VCaP (cell line): ENCODE measurements at regions not wholly inside any gene's neighbourhood (a gene's known extent, or its start where the extent isn't known, plus 50 kb on each side); places are given as distances from the start of the nearest gene placed in this dataset.

Experiments
- H3K27ac ChIP-seq: fragments of 450-650 bp; 2 replicates; pipeline ENCODE4 v1.5.1; 2017
- TF ChIP-seq, protein P1 (sequence below): fragments of 450-650 bp; conservative IDR thresholded peaks from 2 replicates; pipeline ENCODE4 v1.5.1; 2017; ENCODE audit warnings: mild to moderate bottlenecking, moderate library complexity

DNA sequence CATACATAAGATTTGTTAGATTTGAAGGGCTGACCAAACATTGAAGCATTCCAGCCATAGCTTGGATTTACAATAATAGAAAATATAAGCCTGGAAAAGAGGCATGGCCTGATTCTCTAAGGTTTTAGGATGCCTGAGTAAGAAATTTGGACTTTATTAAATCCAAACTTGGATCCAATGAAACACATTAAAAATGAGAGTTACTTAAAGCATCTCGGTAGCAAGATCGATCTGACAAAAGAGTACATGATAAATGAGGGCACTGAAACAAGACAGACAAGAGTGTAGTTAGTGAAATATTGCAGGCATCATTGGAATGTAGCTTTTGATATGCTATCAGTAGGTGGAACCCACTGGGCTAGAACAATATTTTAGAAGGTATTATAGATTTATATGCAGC, 855.7 kb upstream of the DPPA4 start:
- no peak overlapping the region for H3K27ac ChIP-seq
- TF ChIP-seq, protein P1, sequence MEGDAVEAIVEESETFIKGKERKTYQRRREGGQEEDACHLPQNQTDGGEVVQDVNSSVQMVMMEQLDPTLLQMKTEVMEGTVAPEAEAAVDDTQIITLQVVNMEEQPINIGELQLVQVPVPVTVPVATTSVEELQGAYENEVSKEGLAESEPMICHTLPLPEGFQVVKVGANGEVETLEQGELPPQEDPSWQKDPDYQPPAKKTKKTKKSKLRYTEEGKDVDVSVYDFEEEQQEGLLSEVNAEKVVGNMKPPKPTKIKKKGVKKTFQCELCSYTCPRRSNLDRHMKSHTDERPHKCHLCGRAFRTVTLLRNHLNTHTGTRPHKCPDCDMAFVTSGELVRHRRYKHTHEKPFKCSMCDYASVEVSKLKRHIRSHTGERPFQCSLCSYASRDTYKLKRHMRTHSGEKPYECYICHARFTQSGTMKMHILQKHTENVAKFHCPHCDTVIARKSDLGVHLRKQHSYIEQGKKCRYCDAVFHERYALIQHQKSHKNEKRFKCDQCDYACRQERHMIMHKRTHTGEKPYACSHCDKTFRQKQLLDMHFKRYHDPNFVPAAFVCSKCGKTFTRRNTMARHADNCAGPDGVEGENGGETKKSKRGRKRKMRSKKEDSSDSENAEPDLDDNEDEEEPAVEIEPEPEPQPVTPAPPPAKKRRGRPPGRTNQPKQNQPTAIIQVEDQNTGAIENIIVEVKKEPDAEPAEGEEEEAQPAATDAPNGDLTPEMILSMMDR = no peak

DNA sequence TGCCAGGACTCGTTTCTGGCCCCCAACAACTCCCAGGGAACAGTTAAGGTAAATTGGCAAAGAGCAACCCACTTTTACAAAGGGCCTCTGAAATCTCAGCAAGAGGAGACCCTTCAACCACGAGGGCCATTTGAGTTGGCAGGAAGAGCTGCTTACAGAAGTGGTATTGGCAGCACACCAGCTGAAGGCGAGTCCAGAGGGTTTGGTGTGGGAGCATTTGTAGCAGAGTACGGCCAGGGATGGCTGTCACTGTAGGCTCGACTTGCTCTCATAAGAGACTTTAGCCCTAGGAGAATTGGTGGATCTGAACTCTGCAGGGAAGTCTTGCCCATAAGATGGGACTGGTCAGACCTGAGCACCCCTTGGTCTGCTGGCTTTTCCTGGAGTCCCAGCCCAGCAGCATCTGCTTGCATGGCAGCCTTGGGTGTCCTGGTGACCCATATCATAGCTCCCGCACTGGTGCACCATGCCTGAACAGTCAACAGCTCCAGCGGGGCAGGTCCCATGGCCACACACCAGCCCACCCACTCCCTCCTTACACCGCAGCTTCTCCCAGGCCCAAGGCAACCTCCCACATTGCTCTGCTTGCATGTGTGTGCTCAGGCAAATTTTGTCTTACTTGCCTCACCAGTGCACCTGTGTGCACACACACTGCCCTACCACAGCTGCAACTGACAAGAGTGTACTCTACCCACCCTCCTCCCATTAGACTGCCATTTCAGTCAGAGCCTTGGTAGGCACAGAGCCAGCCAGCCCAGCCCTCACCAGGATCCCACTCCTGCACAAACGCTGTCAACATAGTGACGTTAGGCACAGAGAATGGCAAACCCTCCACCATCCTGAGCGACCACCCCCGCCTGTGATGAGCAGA, 861.6 kb upstream of the DPPA4 start:
- TF ChIP-seq, protein P1 = no peak
- no peak overlapping the region for H3K27ac ChIP-seq

DNA sequence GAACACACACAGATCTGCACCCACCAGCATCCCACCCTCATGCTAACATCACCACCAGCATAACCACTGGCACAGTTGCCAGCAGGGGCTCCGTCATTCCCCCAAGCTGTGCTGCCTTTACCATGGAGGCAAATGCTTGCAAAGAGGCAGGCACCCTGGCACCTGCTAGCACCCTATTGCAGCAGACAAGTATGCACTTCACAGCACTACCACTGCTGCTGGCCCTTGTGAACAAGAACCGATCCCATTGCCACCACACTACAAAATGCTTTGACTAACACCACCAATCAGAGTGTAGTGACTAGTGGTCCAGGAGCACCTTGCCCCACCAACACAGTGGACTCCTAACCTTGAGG, 862.2 kb upstream of the DPPA4 start:
- TF ChIP-seq, protein P1 = no peak
- no peak overlapping the region for H3K27ac ChIP-seq

DNA sequence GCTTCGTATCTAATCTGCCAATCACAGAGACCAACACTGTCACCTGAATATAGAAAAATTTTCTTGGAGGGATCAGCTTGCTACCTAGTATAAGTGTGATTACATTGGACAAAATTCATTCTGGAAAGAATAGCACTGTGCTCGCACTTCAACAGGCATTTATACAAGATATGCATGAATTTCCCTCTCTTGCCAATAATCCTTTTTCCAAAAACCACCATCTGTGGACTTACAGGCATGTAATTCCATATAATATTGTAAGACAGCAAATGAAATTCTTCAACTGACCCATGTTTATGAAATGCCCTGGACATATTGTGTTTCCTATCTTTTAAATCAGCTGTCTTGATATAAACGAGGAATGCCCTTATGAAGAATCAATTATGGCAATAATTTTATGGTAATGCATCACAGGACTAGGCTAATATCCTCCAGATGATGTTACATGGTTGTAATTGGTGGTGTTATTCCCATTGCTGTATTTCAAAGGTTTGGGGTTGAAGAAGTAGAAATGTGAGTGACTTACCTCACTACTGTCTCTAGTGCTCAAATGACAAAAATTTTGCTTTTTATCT, 861.4 kb upstream of the NECTIN3 start:
- TF ChIP-seq, protein P1 = no peak
- no peak overlapping the region for H3K27ac ChIP-seq

DNA sequence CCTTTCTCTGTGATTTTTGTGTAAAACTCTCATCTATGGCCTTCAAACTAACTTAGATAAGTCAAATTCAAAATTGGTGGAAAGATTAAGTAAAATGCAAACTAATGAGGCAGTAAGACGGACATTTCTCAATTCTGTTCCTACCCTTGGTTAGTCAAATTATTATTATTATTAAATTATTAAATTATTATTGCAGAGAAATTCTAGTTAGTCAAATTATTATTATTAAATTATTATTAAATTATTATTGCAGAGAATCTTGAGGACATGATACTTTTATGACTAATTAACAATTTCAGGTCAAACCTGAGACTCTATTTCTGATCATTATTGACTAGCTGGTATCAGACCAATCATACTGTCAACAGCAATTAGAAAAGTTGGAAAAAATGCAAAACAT, 845.0 kb upstream of the NECTIN3 start:
- H3K27ac ChIP-seq = no peak overlapping the region
- TF ChIP-seq, protein P1 = no peak

DNA sequence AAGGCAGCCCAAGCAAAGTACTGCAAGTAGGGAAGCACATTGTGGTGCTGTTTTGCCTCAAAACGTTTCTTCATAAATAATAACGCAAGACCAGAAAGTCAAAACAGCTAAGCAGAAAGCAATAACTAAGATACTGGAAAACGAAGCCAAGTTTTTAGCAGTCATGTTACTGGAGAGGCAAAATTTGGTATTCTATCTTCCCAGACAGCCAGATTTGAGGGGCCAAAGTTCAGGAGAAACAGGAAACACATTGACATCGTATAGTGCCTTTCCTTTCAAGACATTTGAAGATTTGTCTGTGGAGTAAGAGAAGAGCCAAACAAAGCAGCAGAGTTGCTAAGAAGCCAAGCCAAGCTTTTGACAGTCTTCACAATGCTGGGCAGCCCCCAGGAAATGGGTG, 843.6 kb upstream of the NECTIN3 start:
- TF ChIP-seq, protein P1 = no peak
- no peak overlapping the region for H3K27ac ChIP-seq

DNA sequence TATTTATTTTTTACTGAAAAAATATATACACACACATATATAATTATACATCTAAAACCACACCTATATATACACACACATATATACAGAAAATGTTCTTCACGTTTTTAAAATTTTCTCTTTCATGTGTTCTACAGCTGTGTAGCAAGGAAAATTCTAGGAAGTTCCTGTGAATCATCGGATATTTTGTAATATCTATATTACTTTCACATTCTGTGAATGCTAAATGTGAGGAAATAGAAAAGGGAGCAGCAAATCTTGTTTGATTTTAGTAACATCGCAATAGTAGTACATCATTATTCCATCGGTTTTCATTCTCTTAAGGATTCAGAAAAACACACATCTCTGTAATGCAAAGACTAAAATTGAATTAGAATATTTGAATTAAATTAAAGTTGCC, 836.8 kb upstream of the NECTIN3 start:
- no peak overlapping the region for H3K27ac ChIP-seq
- TF ChIP-seq, protein P1 = no peak
